SJCRH30 (cell line): ENCODE measurements at regions not wholly inside any gene's neighbourhood (a gene's known extent, or its start where the extent isn't known, plus 50 kb on each side); places are given as distances from the start of the nearest gene placed in this dataset.
A peak's percentile ranks its signal among the peaks of the same experiment; 100 is the strongest.
"Not testable (repeated sequence)": the region's sequence is repeated elsewhere in the genome, so short reads cannot be mapped to it uniquely, and the experiment has no call there.

Experiments
- DNase-seq, 2 experiments: peaks; one replicate each; pipeline ENCODE4 v3.0.0-alpha.2; 2015 to 2020
- H3K27ac ChIP-seq: fragments of 250-450 bp; sonication (Bioruptor Pico); 2 replicates; pipeline ENCODE4 v1.5.1; 2020; ENCODE audit warnings: mild to moderate bottlenecking, moderate library complexity
- H3K27me3 ChIP-seq: fragments of 250-450 bp; sonication (Bioruptor Pico); 2 replicates; pipeline ENCODE4 v1.5.1; 2020; ENCODE audit warnings: mild to moderate bottlenecking, moderate library complexity
- H3K36me3 ChIP-seq: fragments of 250-450 bp; sonication (Bioruptor Pico); 2 replicates; pipeline ENCODE4 v1.5.1; 2020; ENCODE audit warnings: mild to moderate bottlenecking, moderate library complexity
- H3K4me1 ChIP-seq: fragments of 250-450 bp; sonication (Bioruptor Pico); 2 replicates; pipeline ENCODE4 v1.5.1; 2020; ENCODE audit warnings: mild to moderate bottlenecking, moderate library complexity
- H3K4me3 ChIP-seq: fragments of 250-450 bp; sonication (Bioruptor Pico); 2 replicates; pipeline ENCODE4 v1.5.1; 2020; ENCODE audit warnings: mild to moderate bottlenecking, moderate library complexity
- H3K9me3 ChIP-seq: fragments of 250-450 bp; sonication (Bioruptor Pico); replicated peaks from 2 replicates; pipeline ENCODE4 v1.5.1; 2020; ENCODE audit warnings: mild to moderate bottlenecking, moderate library complexity

DNA sequence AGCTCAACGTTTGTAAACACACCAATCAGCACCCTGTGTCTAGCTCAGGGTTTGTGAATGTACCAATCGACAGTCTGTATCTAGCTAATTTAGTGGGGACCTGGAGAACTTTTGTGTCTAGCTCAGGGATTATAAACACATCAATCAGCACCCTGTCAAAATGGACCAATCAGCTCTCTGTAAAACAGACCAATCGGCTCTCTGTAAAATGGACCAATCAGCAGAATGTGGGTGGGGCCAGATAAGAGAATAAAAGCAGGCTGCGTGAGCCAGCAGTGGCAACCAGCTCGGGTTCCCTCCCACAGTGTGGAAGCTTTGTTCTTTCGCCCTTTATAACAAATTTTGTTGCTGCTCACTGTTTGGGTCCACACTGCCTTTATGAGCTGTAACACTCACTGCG is 136.3 kb upstream of the JADE1 start:
- not testable (repeated sequence) for H3K9me3 ChIP-seq, H3K27me3 ChIP-seq, DNase-seq, H3K27ac ChIP-seq, H3K4me1 ChIP-seq, H3K36me3 ChIP-seq, H3K4me3 ChIP-seq

GRCh38 chr4:128672596-128672995 is 136.9 kb upstream of the JADE1 start:
- not testable (repeated sequence) for H3K27me3 ChIP-seq, H3K36me3 ChIP-seq, H3K27ac ChIP-seq, DNase-seq, H3K4me1 ChIP-seq, H3K4me3 ChIP-seq, H3K9me3 ChIP-seq

- Histone ChIP-seq H3K36me3 (no peaks in the 10 kb centered on the region), H3K27ac (no peak overlapping the region), H3K9me3 (no peaks in the 10 kb centered on the region), H3K27me3 (no peaks in the 10 kb centered on the region), H3K4me1 (no peaks in the 10 kb centered on the region), H3K4me3 (no peak overlapping the region)
- no peak for DNase-seq
These were observed 139.0 kb upstream of the JADE1 start for GRCh38 chr4:128670513-128670912.

DNA sequence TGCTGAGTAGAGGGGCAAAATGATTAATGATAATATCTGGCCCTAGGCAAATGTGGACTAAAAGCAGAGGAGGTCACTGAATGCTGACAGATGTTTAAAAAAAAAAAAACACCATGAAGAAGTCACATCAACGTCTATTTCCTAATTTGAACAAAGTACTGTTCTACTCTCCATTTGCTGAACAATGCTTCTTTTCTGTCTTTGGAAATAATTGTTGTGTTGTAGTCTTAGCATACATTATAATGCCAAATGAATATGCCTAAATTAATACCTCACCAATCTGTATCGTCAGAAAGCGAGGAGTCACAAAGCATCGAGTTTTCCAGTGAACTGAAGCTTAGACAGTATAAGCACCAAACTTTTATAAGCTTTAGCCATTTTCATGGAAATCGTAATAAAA is 140.9 kb upstream of the JADE1 start:
- H3K4me1 ChIP-seq, result no peaks in the 10 kb centered on the region
- no peak overlapping the region for H3K27ac ChIP-seq
- H3K36me3 ChIP-seq, result no peaks in the 10 kb centered on the region
- H3K27me3 ChIP-seq, result no peaks in the 10 kb centered on the region
- DNase-seq, result no peak
- H3K4me3 ChIP-seq, result no peak overlapping the region
- no peaks in the 10 kb centered on the region for H3K9me3 ChIP-seq

- H3K27ac ChIP-seq, result no peak overlapping the region
- no peak for DNase-seq
- H3K9me3 ChIP-seq, result no peaks in the 10 kb centered on the region
- no peaks in the 10 kb centered on the region for H3K36me3 ChIP-seq
- H3K27me3 ChIP-seq, result no peaks in the 10 kb centered on the region
- no peak overlapping the region for H3K4me3 ChIP-seq
- no peaks in the 10 kb centered on the region for H3K4me1 ChIP-seq
These were observed 144.0 kb upstream of the JADE1 start for GRCh38 chr4:128665514-128665913.

- Histone ChIP-seq H3K27ac (no peak overlapping the region), H3K4me1 (no peaks in the 10 kb centered on the region), H3K9me3 (no peaks in the 10 kb centered on the region), H3K4me3 (no peak overlapping the region), H3K36me3 (no peaks in the 10 kb centered on the region), H3K27me3 (no peaks in the 10 kb centered on the region)
- DNase-seq, result peak in 1 of 2 experiments; percentile 8
These were observed 146.2 kb upstream of the JADE1 start for GRCh38 chr4:128663325-128663724.

GRCh38 chr4:128661479-128661878 is 148.0 kb upstream of the JADE1 start:
- Histone ChIP-seq H3K27ac (no peak overlapping the region), H3K36me3 (no peaks in the 10 kb centered on the region)
- no peak for DNase-seq

DNA sequence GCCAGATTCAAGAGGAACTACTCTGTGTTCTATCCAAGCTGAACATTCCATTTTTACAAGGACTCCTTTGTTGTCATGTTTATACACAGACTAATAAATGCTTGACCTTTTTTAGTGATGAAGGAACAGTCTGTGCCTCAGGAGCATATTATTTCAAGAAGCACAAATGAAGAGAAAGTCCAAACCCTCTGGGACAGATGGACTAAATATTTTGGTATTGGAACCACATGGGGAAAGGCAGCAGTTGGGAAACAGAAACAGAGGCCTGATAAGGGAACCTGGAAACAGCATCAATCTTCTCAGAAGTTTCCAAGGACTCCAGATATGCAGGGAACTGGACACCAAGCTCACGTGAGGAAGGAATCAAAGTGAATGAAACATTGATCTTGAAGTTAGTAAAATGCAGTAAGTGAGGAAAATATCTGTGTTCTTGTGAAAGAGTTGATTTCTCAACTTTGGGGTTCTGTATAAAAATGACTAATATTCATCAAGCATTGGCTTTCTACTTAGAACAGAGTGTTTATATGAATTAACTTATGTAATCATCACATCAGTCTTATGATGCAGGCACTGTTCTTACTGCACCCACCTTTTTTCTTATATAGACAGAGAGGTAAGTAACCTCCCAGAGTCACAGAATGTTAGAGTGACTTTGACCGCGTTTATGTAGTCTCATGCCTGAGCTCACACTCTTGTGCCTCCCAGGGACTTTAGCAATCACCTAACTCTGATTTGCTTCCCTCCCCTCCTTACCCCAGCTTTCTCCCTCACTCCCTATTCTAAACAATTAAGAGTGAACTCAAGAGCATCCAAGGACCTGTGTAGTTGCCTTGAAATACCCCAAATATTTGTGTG is 148.9 kb upstream of the JADE1 start:
- no peaks in the 10 kb centered on the region for H3K27me3 ChIP-seq
- no peaks in the 10 kb centered on the region for H3K4me1 ChIP-seq
- H3K36me3 ChIP-seq, result no peaks in the 10 kb centered on the region
- H3K27ac ChIP-seq, result no peak overlapping the region
- peak in 1 of 2 experiments; percentile 11 for DNase-seq
- H3K4me3 ChIP-seq, result no peak overlapping the region
- H3K9me3 ChIP-seq, result no peaks in the 10 kb centered on the region

More at GRCh38 chr4:128661479-128661878, 148.0 kb upstream of the JADE1 start:
- Histone ChIP-seq H3K27me3 (no peaks in the 10 kb centered on the region), H3K4me3 (no peak overlapping the region), H3K9me3 (no peaks in the 10 kb centered on the region), H3K4me1 (no peaks in the 10 kb centered on the region)

- DNase-seq, result no peak
- Histone ChIP-seq H3K27ac (no peak overlapping the region), H3K36me3 (no peaks in the 10 kb centered on the region), H3K4me3 (no peak overlapping the region), H3K9me3 (peaks cover 7% of the 10 kb centered on the region), H3K4me1 (peaks cover 9% of the 10 kb centered on the region), H3K27me3 (no peaks in the 10 kb centered on the region)
These were observed 151.3 kb upstream of the JADE1 start for GRCh38 chr4:128658214-128658631.

GRCh38 chr4:128657638-128658037 is 151.9 kb upstream of the JADE1 start:
- Histone ChIP-seq H3K9me3 (peaks cover 7% of the 10 kb centered on the region), H3K4me1 (peaks cover 9% of the 10 kb centered on the region), H3K27ac (no peak overlapping the region), H3K4me3 (no peak overlapping the region), H3K27me3 (no peaks in the 10 kb centered on the region), H3K36me3 (no peaks in the 10 kb centered on the region)
- no peak for DNase-seq

DNA sequence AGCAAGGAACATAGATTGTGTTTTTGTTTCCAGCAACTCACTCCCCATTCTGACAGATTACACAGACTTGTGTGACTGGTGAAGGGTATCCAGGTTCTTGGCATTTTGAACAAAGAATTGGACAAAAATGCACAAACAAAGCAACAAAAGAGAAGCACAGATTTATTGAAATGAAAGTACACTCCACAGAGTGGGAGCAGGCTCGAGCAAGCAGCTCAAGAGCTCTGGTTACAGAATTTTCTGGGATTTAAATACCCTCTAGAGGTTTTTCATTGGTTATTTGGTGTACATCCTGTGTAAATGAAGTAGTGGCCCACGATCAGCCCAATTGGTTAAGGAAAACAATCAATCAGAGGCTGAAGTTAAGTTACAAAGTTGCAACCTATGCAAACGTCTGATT is 155.0 kb upstream of the JADE1 start:
- H3K36me3 ChIP-seq, result no peaks in the 10 kb centered on the region
- H3K4me3 ChIP-seq, result no peak overlapping the region
- peak overlapping the region; percentile 84 for H3K27ac ChIP-seq
- H3K9me3 ChIP-seq, result peaks cover 7% of the 10 kb centered on the region
- H3K4me1 ChIP-seq, result peaks cover 9% of the 10 kb centered on the region
- H3K27me3 ChIP-seq, result no peaks in the 10 kb centered on the region
- DNase-seq, result no peak

DNA sequence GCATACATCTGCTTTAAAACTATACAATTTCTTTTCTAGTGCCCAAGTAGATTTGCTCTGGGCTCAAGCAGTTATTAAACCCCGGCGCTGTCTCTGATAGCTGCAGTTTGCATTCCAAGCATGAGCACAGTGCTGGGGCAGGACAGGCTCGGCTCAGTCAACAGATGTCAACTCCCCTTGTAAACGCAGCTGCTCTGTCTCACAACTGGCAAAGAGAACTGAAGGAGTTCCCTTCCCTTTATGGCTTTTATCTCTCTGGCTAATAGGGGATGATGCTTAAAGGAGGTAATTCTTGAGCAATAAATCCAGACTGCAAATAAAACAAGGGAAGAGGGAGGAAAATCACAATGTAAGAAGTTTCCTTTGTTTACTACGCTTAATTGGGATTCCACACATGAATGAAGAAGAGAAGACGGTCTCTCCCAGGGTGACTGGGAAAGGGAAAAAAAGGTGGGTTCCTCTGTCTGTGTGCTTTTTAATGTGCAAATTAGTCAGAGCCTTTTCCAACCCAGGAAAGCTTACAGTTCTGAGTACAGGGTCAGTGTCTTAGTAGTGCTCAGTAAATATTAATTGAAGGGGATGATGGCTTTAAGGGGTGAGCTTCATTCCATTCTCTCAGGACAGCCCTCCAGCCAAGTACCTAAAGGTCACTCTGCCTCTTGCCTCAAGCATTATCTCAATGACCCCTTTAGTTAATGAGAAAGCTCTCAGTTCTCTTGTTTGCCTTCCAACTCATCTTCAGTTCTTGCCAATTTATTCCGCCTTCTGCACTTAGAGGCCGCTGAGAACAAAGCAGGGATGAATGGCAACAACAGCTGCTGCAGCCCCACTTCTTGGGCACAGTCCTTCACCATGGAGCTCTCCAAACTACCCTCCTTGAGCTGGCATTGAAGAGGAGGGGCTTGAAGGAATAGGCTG is 155.7 kb upstream of the JADE1 start:
- H3K4me1 ChIP-seq, result peaks cover 9% of the 10 kb centered on the region
- H3K9me3 ChIP-seq, result peaks cover 7% of the 10 kb centered on the region
- H3K36me3 ChIP-seq, result no peaks in the 10 kb centered on the region
- no peaks in the 10 kb centered on the region for H3K27me3 ChIP-seq
- DNase-seq, result peak; percentile 80 to 85
- H3K27ac ChIP-seq, result peak overlapping the region; percentile 84
- peak overlapping the region; percentile 12 for H3K4me3 ChIP-seq

DNA sequence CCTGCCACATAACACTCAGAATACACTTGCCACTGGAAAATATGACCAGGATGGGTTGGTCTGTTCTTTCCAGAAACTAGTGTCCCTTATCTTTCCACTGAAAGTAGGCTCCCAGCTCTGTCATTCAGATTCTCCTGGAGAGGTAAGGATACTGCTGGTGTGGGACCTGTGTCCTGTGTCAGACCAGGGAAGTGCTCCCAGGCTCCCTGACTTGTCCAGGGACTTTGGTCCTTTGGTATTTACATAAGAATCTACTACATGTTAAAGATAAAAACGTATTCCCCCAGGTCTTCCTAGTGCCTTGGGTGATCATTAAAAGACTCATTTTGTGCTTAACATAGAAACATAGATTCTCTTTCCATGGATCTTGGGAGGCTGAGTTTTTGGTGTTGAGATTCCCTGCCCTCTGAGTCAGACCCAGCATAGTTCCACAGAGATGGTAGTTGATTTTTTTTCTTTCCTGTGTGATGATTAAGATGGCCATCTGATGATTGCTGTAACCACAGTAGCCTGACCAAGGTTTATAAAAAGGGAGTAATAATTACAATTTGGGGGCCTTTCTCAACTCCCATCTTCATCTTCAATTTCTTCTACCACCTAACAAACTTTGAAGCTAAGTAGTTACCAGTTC is 159.8 kb upstream of the JADE1 start:
- Histone ChIP-seq H3K4me3 (no peak overlapping the region), H3K27ac (no peak overlapping the region), H3K4me1 (peaks cover 9% of the 10 kb centered on the region), H3K27me3 (no peaks in the 10 kb centered on the region), H3K9me3 (peaks cover 1% of the 10 kb centered on the region), H3K36me3 (no peaks in the 10 kb centered on the region)
- DNase-seq, result no peak

- H3K27ac ChIP-seq, result no peak overlapping the region
- DNase-seq, result peak in 1 of 2 experiments; percentile 13
- H3K27me3 ChIP-seq, result no peaks in the 10 kb centered on the region
- no peaks in the 10 kb centered on the region for H3K9me3 ChIP-seq
- no peak overlapping the region for H3K4me3 ChIP-seq
- H3K4me1 ChIP-seq, result peaks cover 6% of the 10 kb centered on the region
- H3K36me3 ChIP-seq, result no peaks in the 10 kb centered on the region
These were observed 160.3 kb upstream of the JADE1 start for GRCh38 chr4:128649161-128649560.

DNA sequence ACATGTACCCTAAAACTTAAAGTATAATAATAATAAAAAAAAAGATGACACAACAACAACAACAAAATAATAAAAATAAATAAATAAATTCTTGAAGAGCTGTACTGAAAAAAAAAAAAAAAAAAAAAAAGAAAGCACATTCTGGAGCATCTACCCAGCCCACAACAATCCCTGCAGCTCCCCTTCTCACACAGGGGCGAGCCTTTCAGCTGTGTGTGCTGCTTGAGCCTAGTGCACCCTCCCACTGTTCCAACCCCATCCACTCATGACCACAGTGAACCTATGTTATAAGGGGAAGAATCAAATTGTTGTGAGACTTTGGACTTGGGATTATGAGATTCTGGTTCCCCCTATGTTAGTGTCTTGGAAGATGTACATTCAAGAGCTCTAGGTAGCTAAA is 161.5 kb upstream of the JADE1 start:
- Histone ChIP-seq H3K27ac (no peak overlapping the region), H3K4me3 (no peak overlapping the region), H3K36me3 (no peaks in the 10 kb centered on the region), H3K27me3 (no peaks in the 10 kb centered on the region), H3K9me3 (no peaks in the 10 kb centered on the region), H3K4me1 (no peaks in the 10 kb centered on the region)
- no peak for DNase-seq
